PFSK-1 (cell line): ENCODE measurements at regions not wholly inside any gene's neighbourhood (a gene's known extent, or its start where the extent isn't known, plus 50 kb on each side); places are given as distances from the start of the nearest gene placed in this dataset.

Experiments used
- FOXP2 ChIP-seq: optimal IDR thresholded peaks from 2 replicates; pipeline ENCODE3; 2011; ENCODE audit warnings: borderline replicate concordance, control low read depth, inconsistent platforms; ENCODE audit not compliant: insufficient read depth; ENCODE audit errors: extremely low read length, extremely low read depth
- POLR2AphosphoS5 ChIP-seq: IDR thresholded peaks from 2 replicates; pipeline ENCODE4 v1.6.1; 2012; ENCODE audit warnings: low read depth, mild to moderate bottlenecking, control low read depth, low read length, moderate library complexity
- REST ChIP-seq, 2 experiments: IDR thresholded peaks; 2 replicates each; pipeline versions ENCODE4 v1.6.1 to v1.8.0; 2011 to 2012; ENCODE audit warnings: low read depth in 2 of 2, low read length in 2 of 2, control low read depth in 1 of 2, inconsistent platforms in 1 of 2, mild to moderate bottlenecking in 1 of 2, moderate library complexity in 1 of 2; ENCODE audit not compliant: insufficient read depth in 1 of 2
- SIN3A ChIP-seq: IDR thresholded peaks from 2 replicates; pipeline ENCODE4 v1.6.1; 2012; ENCODE audit warnings: mild to moderate bottlenecking, low read length, moderate library complexity, borderline replicate concordance; ENCODE audit not compliant: insufficient read depth
- TAF1 ChIP-seq: IDR thresholded peaks from 2 replicates; pipeline ENCODE4 v1.6.1; 2012; ENCODE audit warnings: low read length, control low read depth, borderline replicate concordance; ENCODE audit not compliant: insufficient read depth

- TF ChIP-seq POLR2AphosphoS5 (no peak), TAF1 (no peak), FOXP2 (no peak), SIN3A (no peak), REST (IDR thresholded peaks at IDR 0.05; ENCODE audit: insufficient read depth in 1 of 2, low read depth in 2 of 2, low read length in 2 of 2) (no peak)
Measured at GRCh38 chr2:183455056-183455455, 330.8 kb downstream of the NUP35 start.

GRCh38 chr2:183456177-183456576, 331.9 kb downstream of the NUP35 start:
- TF ChIP-seq SIN3A (no peak), FOXP2 (no peak), TAF1 (no peak), REST (IDR thresholded peaks at IDR 0.05; ENCODE audit: insufficient read depth in 1 of 2, low read depth in 2 of 2, low read length in 2 of 2) (no peak), POLR2AphosphoS5 (no peak)

- TF ChIP-seq FOXP2 (no peak), TAF1 (no peak), REST (IDR thresholded peaks at IDR 0.05; ENCODE audit: insufficient read depth in 1 of 2, low read depth in 2 of 2, low read length in 2 of 2) (no peak), SIN3A (no peak), POLR2AphosphoS5 (no peak)
Measured at GRCh38 chr2:183458460-183458859, 334.2 kb downstream of the NUP35 start.

GRCh38 chr2:183459466-183459865, 335.2 kb downstream of the NUP35 start:
- TF ChIP-seq REST (IDR thresholded peaks at IDR 0.05; ENCODE audit: insufficient read depth in 1 of 2, low read depth in 2 of 2, low read length in 2 of 2) (no peak), SIN3A (no peak), TAF1 (no peak), POLR2AphosphoS5 (no peak), FOXP2 (no peak)

- TF ChIP-seq REST (IDR thresholded peaks at IDR 0.05; ENCODE audit: insufficient read depth in 1 of 2, low read depth in 2 of 2, low read length in 2 of 2) (no peak), SIN3A (no peak), POLR2AphosphoS5 (no peak), FOXP2 (no peak)
Measured at GRCh38 chr2:183463821-183464220, 339.6 kb downstream of the NUP35 start.
